ENCODE measurements at regions not wholly inside any gene's neighbourhood (a gene's known extent, or its start where the extent isn't known, plus 50 kb on each side); places are given as distances from the start of the nearest gene placed in this dataset.

DNA sequence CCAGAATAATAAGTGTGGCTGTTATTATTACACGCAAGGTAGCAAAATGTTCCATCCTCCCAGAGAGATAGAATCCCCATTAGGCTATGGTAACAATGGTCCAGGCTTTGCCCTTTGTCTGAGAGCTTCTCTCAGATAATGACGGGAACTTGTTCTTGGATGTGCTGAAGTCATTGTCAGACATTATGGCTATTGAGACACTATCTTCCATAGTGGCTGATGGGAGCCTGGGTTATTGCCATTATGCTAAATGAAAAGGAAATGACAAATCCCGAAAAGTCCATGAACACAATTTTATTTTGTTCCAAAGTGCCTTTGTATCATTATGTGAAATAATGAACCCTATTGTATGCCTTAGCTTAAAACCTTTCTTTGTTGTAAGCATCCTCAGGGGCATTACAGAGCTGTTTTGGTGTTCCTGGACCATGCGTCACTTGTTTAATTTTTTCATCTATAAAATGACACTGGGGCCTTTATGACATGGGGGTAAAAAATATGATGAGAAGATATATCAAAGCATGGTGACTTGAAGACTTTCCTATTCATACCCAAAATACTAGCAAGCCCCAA, 218.5 kb downstream of the KCNS3 start:
- TF ChIP-seq CTCF (IDR thresholded peaks at IDR 0.05), result no peak
- Histone ChIP-seq H3K4me1 (no peaks in the 10 kb centered on the region), H3K9me3 (no peaks in the 10 kb centered on the region), H3K36me3 (no peaks in the 10 kb centered on the region), H3K27ac (no peak overlapping the region), H3K4me3 (no peak overlapping the region), H3K27me3 (no peaks in the 10 kb centered on the region)
- no peak for DNase-seq
- intact Hi-C loops (cut with DNase I; ENCODE audit: low total_unique reads), result no loop called here

DNA sequence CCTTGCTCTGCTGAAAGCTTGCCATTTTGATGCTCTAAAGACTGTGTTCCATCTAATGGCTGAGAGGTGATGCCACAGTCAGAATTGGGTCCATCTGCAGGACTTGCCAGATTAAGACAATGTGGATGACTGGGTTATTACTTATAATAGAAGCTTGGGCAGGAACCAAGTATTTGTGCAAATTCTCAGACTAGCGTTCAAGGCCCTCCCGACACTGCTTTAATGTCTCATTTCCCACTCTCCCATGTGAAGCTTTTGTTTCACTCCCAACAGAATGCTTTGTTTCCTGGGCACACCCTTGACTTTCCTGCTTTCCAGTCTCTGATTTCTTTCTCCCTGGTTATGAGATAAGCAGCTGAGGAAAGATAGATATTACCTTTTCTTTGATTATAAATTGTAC, 215.8 kb downstream of the KCNS3 start:
- no peaks in the 10 kb centered on the region for H3K36me3 ChIP-seq
- no peak for TF ChIP-seq CTCF (IDR thresholded peaks at IDR 0.05)
- H3K4me3 ChIP-seq, result no peak overlapping the region
- DNase-seq, result no peak
- H3K27ac ChIP-seq, result no peak overlapping the region
- no peaks in the 10 kb centered on the region for H3K9me3 ChIP-seq
- no peaks in the 10 kb centered on the region for H3K27me3 ChIP-seq
- peaks cover 0 to 5% (median 0%) of the 10 kb centered on the region in 4 donors for H3K4me1 ChIP-seq
- intact Hi-C loops (cut with DNase I; ENCODE audit: low total_unique reads), result no loop called here

DNA sequence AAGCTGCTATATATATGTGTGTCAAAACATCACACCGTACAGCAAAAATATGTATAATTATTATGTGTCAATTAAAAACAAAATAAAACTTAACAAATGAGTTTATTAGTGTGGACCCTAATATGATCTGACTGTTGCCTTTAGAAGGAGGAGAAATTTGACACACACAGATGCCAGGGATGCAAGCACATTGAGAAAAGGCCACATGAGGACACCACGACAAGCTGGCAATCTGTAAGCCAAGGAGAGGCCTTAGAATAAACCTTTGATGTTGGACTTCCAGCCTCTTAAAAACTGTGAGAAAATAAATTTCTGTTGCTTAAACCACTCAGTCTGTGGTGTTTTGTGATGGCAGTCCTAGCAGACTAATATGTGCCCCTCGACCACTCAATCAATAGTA, 214.7 kb downstream of the KCNS3 start:
- Histone ChIP-seq H3K27ac (no peak overlapping the region), H3K27me3 (no peaks in the 10 kb centered on the region), H3K9me3 (no peaks in the 10 kb centered on the region), H3K4me1 (peaks cover 0 to 5% (median 0%) of the 10 kb centered on the region in 4 donors), H3K36me3 (no peaks in the 10 kb centered on the region), H3K4me3 (no peak overlapping the region)
- intact Hi-C loops (cut with DNase I; ENCODE audit: low total_unique reads), result no loop called here
- no peak for DNase-seq
- TF ChIP-seq CTCF (IDR thresholded peaks at IDR 0.05), result no peak

- no peaks in the 10 kb centered on the region for H3K27me3 ChIP-seq
- TF ChIP-seq CTCF (IDR thresholded peaks at IDR 0.05), result no peak
- H3K27ac ChIP-seq, result no peak overlapping the region
- H3K36me3 ChIP-seq, result no peaks in the 10 kb centered on the region
- intact Hi-C loops (cut with DNase I; ENCODE audit: low total_unique reads), result no loop called here
- peaks cover 0 to 5% (median 0%) of the 10 kb centered on the region in 4 donors for H3K4me1 ChIP-seq
- DNase-seq, result no peak
- H3K4me3 ChIP-seq, result no peak overlapping the region
- H3K9me3 ChIP-seq, result no peaks in the 10 kb centered on the region
Observed at GRCh38 chr2:18092760-18093159, 214.3 kb downstream of the KCNS3 start.

GRCh38 chr2:18085593-18085992, 207.1 kb downstream of the KCNS3 start:
- no peak for DNase-seq
- Histone ChIP-seq H3K4me3 (no peak overlapping the region), H3K4me1 (peaks cover 0 to 5% (median 0%) of the 10 kb centered on the region in 4 donors), H3K36me3 (no peaks in the 10 kb centered on the region), H3K9me3 (no peaks in the 10 kb centered on the region), H3K27me3 (no peaks in the 10 kb centered on the region), H3K27ac (no peak overlapping the region)
- intact Hi-C loops (cut with DNase I; ENCODE audit: low total_unique reads), result no loop called here
- TF ChIP-seq CTCF (IDR thresholded peaks at IDR 0.05), result no peak

DNA sequence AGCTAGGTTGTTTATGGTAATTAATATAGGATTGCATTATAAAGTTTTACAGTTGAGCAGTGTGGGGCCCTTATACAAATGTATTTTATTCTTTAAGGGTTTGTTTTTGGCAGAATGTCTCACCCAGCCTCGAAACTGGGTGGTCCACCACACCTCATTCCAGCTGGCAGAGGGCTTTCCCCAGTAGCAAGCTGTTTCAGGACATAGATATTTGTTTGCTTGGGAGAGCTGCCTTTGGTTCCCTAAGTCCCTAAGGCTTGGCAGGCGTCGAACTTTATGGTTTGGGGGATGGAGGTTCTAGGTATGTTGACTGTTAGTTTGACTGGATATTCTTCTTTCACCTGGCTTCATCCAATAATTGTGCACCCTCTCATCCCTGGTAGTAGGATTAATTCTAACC, 205.9 kb downstream of the KCNS3 start:
- no peak for DNase-seq
- Histone ChIP-seq H3K4me1 (no peaks in the 10 kb centered on the region), H3K27ac (no peak overlapping the region), H3K36me3 (no peaks in the 10 kb centered on the region), H3K4me3 (no peak overlapping the region), H3K9me3 (no peaks in the 10 kb centered on the region), H3K27me3 (no peaks in the 10 kb centered on the region)
- TF ChIP-seq CTCF (IDR thresholded peaks at IDR 0.05), result no peak
- intact Hi-C loops (cut with DNase I; ENCODE audit: low total_unique reads), result no loop called here
